ENCODE measurements at regions not wholly inside any gene's neighbourhood (a gene's known extent, or its start where the extent isn't known, plus 50 kb on each side); places are given as distances from the start of the nearest gene placed in this dataset.

DNA sequence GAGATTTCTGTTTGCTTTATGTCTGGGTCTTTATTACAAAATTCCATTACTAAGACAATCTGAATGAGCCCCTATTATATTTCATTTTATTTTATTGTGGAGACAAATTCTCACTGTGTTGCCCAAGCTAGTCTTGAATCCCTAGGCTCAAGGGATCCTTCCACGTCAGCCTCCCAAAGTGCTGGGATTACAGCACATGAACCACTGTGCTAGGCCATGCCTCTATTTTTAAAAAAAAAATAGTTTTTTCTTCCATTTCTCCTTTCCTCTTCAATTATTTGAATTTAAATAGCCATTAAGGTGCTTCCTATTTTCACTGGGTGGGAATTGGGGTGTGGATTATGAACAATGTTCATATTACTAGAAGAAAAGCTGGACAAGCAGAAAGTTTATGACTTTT is 1587.4 kb downstream of the GRIK2 start:
- no peak overlapping the region for H2AFZ ChIP-seq (ENCODE audit: control insufficient read depth, low read depth, low read length)
- ATAC-seq (no peak), FAIRE-seq (no peak), DNase-seq (ENCODE audit: low read depth, low spot score) (no peak)
- H3K9me3 ChIP-seq (replicated peaks; ENCODE audit: control insufficient read depth, insufficient read depth, low read length): no peaks in the 10 kb centered on the region
- no peak overlapping the region for H3K27ac ChIP-seq (ENCODE audit: control insufficient read depth, insufficient read depth)
- intact Hi-C loops (cut with micrococcal nuclease; ENCODE audit: unreplicated experiment): no loop called here
- in situ Hi-C loops (cut with MboI): no loop called here
- TF ChIP-seq POLR2A (IDR thresholded peaks at IDR 0.05; ENCODE audit: low read depth, low read length): no peak
- TF ChIP-seq ZZZ3 (IDR thresholded peaks at IDR 0.05; ENCODE audit: control insufficient read depth, insufficient read length, low read depth): no peak
- TF ChIP-seq, protein P1, sequence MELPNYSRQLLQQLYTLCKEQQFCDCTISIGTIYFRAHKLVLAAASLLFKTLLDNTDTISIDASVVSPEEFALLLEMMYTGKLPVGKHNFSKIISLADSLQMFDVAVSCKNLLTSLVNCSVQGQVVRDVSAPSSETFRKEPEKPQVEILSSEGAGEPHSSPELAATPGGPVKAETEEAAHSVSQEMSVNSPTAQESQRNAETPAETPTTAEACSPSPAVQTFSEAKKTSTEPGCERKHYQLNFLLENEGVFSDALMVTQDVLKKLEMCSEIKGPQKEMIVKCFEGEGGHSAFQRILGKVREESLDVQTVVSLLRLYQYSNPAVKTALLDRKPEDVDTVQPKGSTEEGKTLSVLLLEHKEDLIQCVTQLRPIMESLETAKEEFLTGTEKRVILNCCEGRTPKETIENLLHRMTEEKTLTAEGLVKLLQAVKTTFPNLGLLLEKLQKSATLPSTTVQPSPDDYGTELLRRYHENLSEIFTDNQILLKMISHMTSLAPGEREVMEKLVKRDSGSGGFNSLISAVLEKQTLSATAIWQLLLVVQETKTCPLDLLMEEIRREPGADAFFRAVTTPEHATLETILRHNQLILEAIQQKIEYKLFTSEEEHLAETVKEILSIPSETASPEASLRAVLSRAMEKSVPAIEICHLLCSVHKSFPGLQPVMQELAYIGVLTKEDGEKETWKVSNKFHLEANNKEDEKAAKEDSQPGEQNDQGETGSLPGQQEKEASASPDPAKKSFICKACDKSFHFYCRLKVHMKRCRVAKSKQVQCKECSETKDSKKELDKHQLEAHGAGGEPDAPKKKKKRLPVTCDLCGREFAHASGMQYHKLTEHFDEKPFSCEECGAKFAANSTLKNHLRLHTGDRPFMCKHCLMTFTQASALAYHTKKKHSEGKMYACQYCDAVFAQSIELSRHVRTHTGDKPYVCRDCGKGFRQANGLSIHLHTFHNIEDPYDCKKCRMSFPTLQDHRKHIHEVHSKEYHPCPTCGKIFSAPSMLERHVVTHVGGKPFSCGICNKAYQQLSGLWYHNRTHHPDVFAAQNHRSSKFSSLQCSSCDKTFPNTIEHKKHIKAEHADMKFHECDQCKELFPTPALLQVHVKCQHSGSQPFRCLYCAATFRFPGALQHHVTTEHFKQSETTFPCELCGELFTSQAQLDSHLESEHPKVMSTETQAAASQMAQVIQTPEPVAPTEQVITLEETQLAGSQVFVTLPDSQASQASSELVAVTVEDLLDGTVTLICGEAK (IDR thresholded peaks at IDR 0.05; ENCODE audit: borderline replicate concordance): no peak
- TF ChIP-seq STAT3 (IDR thresholded peaks at IDR 0.05; ENCODE audit: low read depth, low read length): no peak
- CTCF ChIA-PET: interaction anchor here (0.7 kb wide), 1 partner anchor 114 kb away, joined by 3 read pairs; no protein-coding TSS in a partner anchor
- H4K20me1 ChIP-seq (ENCODE audit: control insufficient read depth, insufficient read depth): no peaks in the 10 kb centered on the region
- no peaks in the 10 kb centered on the region for H3K4me1 ChIP-seq (ENCODE audit: control insufficient read depth, insufficient read depth, low read length)
- SMC1A ChIA-PET (ENCODE audit: uncharacterized antibody, unreplicated experiment): interaction anchor here (1.7 kb wide), 1 partner anchor 31 kb away, joined by 4 read pairs; no protein-coding TSS in a partner anchor
- no peaks in the 10 kb centered on the region for H3K79me2 ChIP-seq (ENCODE audit: control insufficient read depth, insufficient read depth, low read length)
- BruUV-seq (replicated peaks): no TSS peak
- no peak overlapping the region for H3K4me3 ChIP-seq
- 36% methylated on average over 1 of the region's 1 CpG for WGBS (ENCODE audit: insufficient coverage, insufficient replicate concordance, low lambda C conversion rate, missing lambda C conversion rate)
- no peaks in the 10 kb centered on the region for H3K36me3 ChIP-seq (ENCODE audit: control insufficient read depth in 2 of 2, insufficient read depth in 2 of 2, low read length in 1 of 2)
- POLR2A ChIA-PET: no interaction called here
- no peaks in the 10 kb centered on the region for H3K27me3 ChIP-seq (replicated peaks in 1 of 2; ENCODE audit: control insufficient read depth in 2 of 2, insufficient read depth in 2 of 2, low read length in 1 of 2)
- H3K4me2 ChIP-seq (ENCODE audit: control insufficient read depth, insufficient read depth): no peak overlapping the region
- no peak overlapping the region for H3K9ac ChIP-seq (ENCODE audit: control insufficient read depth, insufficient read depth, low read length)
- RAD21 ChIA-PET (ENCODE audit: unreplicated experiment): no interaction called here

DNA sequence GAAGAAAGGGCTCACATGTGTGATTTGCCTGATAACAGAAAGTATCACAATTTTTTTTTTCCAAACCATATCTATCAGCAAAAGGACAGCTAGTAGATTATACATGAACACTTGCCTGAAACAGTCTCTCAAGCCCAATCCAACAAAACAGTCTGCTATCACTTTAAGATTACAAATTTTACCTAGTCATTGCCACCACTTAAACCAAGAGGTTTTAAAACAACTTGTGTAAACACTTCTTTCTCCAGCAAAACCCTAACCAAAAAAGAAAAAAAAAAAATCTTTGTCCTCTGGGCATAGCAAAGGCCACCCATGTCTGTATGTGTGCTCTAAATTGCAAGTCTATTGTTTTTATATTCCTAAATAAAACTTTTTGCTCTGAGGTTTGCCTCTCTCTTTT is 1568.4 kb downstream of the GRIK2 start:
- DNase-seq (ENCODE audit: low read depth, low spot score) (no peak), FAIRE-seq (no peak), ATAC-seq (no peak)
- intact Hi-C loops (cut with micrococcal nuclease; ENCODE audit: unreplicated experiment) (no loop called here), in situ Hi-C loops (cut with MboI) (no loop called here)
- ChIA-PET SMC1A (ENCODE audit: uncharacterized antibody, unreplicated experiment) (no interaction called here), CTCF (interaction anchor here (0.6 kb wide), 1 partner anchor 40 kb away, joined by 3 read pairs; no protein-coding TSS in a partner anchor), RAD21 (ENCODE audit: unreplicated experiment) (no interaction called here), POLR2A (no interaction called here)
- no peak overlapping the region for H3K27ac ChIP-seq (ENCODE audit: control insufficient read depth, insufficient read depth)
- H3K4me1 ChIP-seq (ENCODE audit: control insufficient read depth, insufficient read depth, low read length): no peaks in the 10 kb centered on the region
- H4K20me1 ChIP-seq (ENCODE audit: control insufficient read depth, insufficient read depth): no peaks in the 10 kb centered on the region
- H3K4me2 ChIP-seq (ENCODE audit: control insufficient read depth, insufficient read depth): no peak overlapping the region
- no peaks in the 10 kb centered on the region for H3K27me3 ChIP-seq (replicated peaks in 1 of 2; ENCODE audit: control insufficient read depth in 2 of 2, insufficient read depth in 2 of 2, low read length in 1 of 2)
- no peaks in the 10 kb centered on the region for H3K79me2 ChIP-seq (ENCODE audit: control insufficient read depth, insufficient read depth, low read length)
- no peak overlapping the region for H3K9ac ChIP-seq (ENCODE audit: control insufficient read depth, insufficient read depth, low read length)
- H3K36me3 ChIP-seq (ENCODE audit: control insufficient read depth in 2 of 2, insufficient read depth in 2 of 2, low read length in 1 of 2): no peaks in the 10 kb centered on the region
- no peak overlapping the region for H3K4me3 ChIP-seq
- H3K9me3 ChIP-seq (replicated peaks; ENCODE audit: control insufficient read depth, insufficient read depth, low read length): no peaks in the 10 kb centered on the region
- H2AFZ ChIP-seq (ENCODE audit: control insufficient read depth, low read depth, low read length): no peak overlapping the region
- no TSS peak for BruUV-seq (replicated peaks)
- no peak for TF ChIP-seq SIN3A (IDR thresholded peaks at IDR 0.05; ENCODE audit: low read depth, low read length)
- no peak for TF ChIP-seq ZZZ3 (IDR thresholded peaks at IDR 0.05; ENCODE audit: control insufficient read depth, insufficient read length, low read depth)
- TF ChIP-seq, protein P2, sequence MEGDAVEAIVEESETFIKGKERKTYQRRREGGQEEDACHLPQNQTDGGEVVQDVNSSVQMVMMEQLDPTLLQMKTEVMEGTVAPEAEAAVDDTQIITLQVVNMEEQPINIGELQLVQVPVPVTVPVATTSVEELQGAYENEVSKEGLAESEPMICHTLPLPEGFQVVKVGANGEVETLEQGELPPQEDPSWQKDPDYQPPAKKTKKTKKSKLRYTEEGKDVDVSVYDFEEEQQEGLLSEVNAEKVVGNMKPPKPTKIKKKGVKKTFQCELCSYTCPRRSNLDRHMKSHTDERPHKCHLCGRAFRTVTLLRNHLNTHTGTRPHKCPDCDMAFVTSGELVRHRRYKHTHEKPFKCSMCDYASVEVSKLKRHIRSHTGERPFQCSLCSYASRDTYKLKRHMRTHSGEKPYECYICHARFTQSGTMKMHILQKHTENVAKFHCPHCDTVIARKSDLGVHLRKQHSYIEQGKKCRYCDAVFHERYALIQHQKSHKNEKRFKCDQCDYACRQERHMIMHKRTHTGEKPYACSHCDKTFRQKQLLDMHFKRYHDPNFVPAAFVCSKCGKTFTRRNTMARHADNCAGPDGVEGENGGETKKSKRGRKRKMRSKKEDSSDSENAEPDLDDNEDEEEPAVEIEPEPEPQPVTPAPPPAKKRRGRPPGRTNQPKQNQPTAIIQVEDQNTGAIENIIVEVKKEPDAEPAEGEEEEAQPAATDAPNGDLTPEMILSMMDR (IDR thresholded peaks at IDR 0.05 in 2 of 3, conservative IDR thresholded peaks at IDR 0.05 in 1 of 3; ENCODE audit: control insufficient read depth in 2 of 3, extremely low read depth in 1 of 3, insufficient read depth in 1 of 3, low read depth in 3 of 3, low read length in 3 of 3): no peak
- TF ChIP-seq NFYB (IDR thresholded peaks at IDR 0.05; ENCODE audit: insufficient read depth, low read depth, low read length): no peak
- TF ChIP-seq SPI1 (IDR thresholded peaks at IDR 0.05; ENCODE audit: borderline replicate concordance, insufficient read depth, low read depth, low read length): no peak
- TF ChIP-seq MXI1 (IDR thresholded peaks at IDR 0.05; ENCODE audit: low read depth, low read length): no peak
- no peak for TF ChIP-seq IKZF1 (conservative IDR thresholded peaks at IDR 0.05)
- no peak for TF ChIP-seq HCFC1 (IDR thresholded peaks at IDR 0.05; ENCODE audit: low read length)
- no peak for TF ChIP-seq GATAD2B (conservative IDR thresholded peaks at IDR 0.05; ENCODE audit: low read depth)
- TF ChIP-seq STAT3 (IDR thresholded peaks at IDR 0.05; ENCODE audit: low read depth, low read length): no peak
